DOHH2 (cell line): ENCODE measurements at regions not wholly inside any gene's neighbourhood (a gene's known extent, or its start where the extent isn't known, plus 50 kb on each side); places are given as distances from the start of the nearest gene placed in this dataset.

Source experiments
- H3F3A ChIP-seq: fragments of 200-600 bp; sonication (generic), shearing (Covaris generic); 2 replicates; pipeline ENCODE4 v1.6.0; 2016; ENCODE audit warnings: antibody characterized with exemption, mild to moderate bottlenecking; ENCODE audit not compliant: control insufficient read depth, insufficient read depth
- H3K27ac ChIP-seq: fragments of 200-600 bp; sonication (generic); 2 replicates; pipeline ENCODE4 v1.5.1; 2014; ENCODE audit warnings: low read depth, mild to moderate bottlenecking, low read length, moderate library complexity
- H3K27me3 ChIP-seq: fragments of 200-600 bp; sonication (generic); 2 replicates; pipeline ENCODE4 v1.6.1; 2014; ENCODE audit warnings: mild to moderate bottlenecking, low read length, mixed read lengths; ENCODE audit not compliant: control insufficient read depth
- H3K36me3 ChIP-seq: fragments of 200-600 bp; sonication (generic); 2 replicates; pipeline ENCODE4 v1.6.1; 2014; ENCODE audit warnings: mild to moderate bottlenecking, low read length, moderate library complexity, mixed read lengths; ENCODE audit not compliant: control insufficient read depth
- H3K4me1 ChIP-seq: fragments of 200-600 bp; sonication (generic); 2 replicates; pipeline ENCODE4 v1.6.1; 2014; ENCODE audit warnings: mild to moderate bottlenecking, low read length, mixed read lengths; ENCODE audit not compliant: control insufficient read depth
- H3K4me2 ChIP-seq: fragments of 200-600 bp; sonication (generic); 2 replicates; pipeline ENCODE4 v1.6.0; 2014; ENCODE audit warnings: mild to moderate bottlenecking, low read length, moderate library complexity
- H3K4me3 ChIP-seq: fragments of 200-600 bp; sonication (generic); 2 replicates; pipeline ENCODE4 v1.5.1; 2014; ENCODE audit warnings: mild to moderate bottlenecking, low read length, mixed read lengths
- H3K79me2 ChIP-seq: fragments of 200-600 bp; sonication (generic); 2 replicates; pipeline ENCODE4 v1.6.1; 2014; ENCODE audit warnings: mild to moderate bottlenecking, low read length, mixed read lengths; ENCODE audit not compliant: control insufficient read depth
- H3K9me2 ChIP-seq: fragments of 200-600 bp; sonication (generic); replicated peaks from 2 replicates; pipeline ENCODE4 v1.6.1; 2014; ENCODE audit warnings: mild to moderate bottlenecking, low read length, mixed read lengths; ENCODE audit not compliant: control insufficient read depth
- H3K9me3 ChIP-seq: fragments of 200-600 bp; sonication (generic); 2 replicates; pipeline ENCODE4 v1.6.1; 2014; ENCODE audit warnings: antibody characterized with exemption, low read length, mixed read lengths; ENCODE audit not compliant: control insufficient read depth, insufficient read depth
- H4K20me1 ChIP-seq: fragments of 200-600 bp; sonication (generic); 2 replicates; pipeline ENCODE4 v1.6.0; 2014; ENCODE audit warnings: low read depth, mild to moderate bottlenecking, antibody characterized with exemption, low read length, moderate library complexity; ENCODE audit not compliant: control insufficient read depth, insufficient read depth
- EZH2phosphoT487 ChIP-seq: fragments of 200-600 bp; sonication (generic); IDR thresholded peaks from 2 replicates; pipeline ENCODE4 v1.6.1; 2017; ENCODE audit warnings: borderline replicate concordance, mild to moderate bottlenecking, antibody characterized with exemption, low read length, moderate library complexity, mixed read lengths
- TF ChIP-seq, protein P1 (sequence below): fragments of 200-600 bp; sonication (generic); IDR thresholded peaks from one replicate; pipeline ENCODE4 v1.5.1; 2014; ENCODE audit warnings: antibody characterized with exemption, mild to moderate bottlenecking, low read depth, low read length; ENCODE audit not compliant: poor library complexity, severe bottlenecking

DNA sequence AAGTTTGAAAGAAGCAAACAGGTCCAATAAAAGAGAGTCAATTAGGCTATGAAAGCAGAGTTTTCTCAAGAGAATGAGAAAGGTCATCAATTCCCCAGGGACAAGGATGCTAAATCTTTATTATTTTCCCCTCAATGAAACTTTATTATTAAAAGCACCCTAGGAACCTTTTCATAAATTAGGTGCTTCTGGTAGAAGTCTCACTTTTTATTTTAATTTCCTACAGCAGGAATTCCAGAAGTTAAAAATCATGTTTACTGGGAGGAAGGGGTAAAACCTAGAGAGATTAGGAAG is 223.2 kb upstream of the SOX5 start:
- H3K4me3 ChIP-seq, result no peak overlapping the region
- H4K20me1 ChIP-seq, result no peaks in the 10 kb centered on the region
- no peaks in the 10 kb centered on the region for H3K9me3 ChIP-seq
- no peaks in the 10 kb centered on the region for H3K27me3 ChIP-seq
- no peaks in the 10 kb centered on the region for H3K9me2 ChIP-seq
- no peaks in the 10 kb centered on the region for H3F3A ChIP-seq
- TF ChIP-seq, protein P1, sequence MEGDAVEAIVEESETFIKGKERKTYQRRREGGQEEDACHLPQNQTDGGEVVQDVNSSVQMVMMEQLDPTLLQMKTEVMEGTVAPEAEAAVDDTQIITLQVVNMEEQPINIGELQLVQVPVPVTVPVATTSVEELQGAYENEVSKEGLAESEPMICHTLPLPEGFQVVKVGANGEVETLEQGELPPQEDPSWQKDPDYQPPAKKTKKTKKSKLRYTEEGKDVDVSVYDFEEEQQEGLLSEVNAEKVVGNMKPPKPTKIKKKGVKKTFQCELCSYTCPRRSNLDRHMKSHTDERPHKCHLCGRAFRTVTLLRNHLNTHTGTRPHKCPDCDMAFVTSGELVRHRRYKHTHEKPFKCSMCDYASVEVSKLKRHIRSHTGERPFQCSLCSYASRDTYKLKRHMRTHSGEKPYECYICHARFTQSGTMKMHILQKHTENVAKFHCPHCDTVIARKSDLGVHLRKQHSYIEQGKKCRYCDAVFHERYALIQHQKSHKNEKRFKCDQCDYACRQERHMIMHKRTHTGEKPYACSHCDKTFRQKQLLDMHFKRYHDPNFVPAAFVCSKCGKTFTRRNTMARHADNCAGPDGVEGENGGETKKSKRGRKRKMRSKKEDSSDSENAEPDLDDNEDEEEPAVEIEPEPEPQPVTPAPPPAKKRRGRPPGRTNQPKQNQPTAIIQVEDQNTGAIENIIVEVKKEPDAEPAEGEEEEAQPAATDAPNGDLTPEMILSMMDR, result no peak
- no peak for TF ChIP-seq EZH2phosphoT487
- H3K4me2 ChIP-seq, result no peak overlapping the region
- H3K4me1 ChIP-seq, result no peaks in the 10 kb centered on the region
- no peaks in the 10 kb centered on the region for H3K36me3 ChIP-seq
- H3K79me2 ChIP-seq, result no peaks in the 10 kb centered on the region
- H3K27ac ChIP-seq, result no peak overlapping the region

DNA sequence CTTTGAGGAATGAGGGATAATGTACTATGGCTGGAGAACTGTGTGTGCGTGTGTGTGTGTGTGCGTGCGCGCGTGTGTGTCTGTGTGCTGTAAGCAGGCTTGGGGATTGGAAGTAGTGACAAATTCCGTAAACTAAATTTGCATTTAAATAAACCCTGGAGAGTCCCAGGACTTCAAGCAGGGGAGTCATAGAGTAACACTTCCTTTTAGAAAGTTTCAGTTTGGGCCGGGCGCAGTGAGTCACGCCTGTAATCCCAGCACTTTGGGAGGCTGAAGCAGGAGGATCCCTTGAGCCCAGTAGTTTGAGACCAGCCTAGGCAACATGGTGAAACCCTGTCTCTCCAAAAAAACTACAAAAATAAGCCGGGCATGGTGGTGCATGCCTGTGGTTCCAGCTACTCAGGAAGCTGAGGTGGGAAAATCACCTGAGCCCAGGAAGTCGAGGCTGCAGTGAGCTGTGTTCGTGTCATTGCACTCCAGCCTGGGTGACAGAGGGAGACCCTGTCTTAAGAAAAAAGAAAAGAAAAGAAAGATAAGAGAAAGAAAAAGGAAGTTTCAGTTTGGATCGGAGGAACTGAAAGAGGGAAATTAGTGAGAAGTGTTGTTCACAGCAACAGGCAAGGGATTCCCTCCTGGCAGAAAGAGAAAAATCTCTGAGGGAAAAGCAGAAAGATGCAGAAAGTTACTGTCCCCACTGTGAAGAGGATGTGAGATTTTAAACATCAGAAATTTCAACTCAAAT is 222.7 kb upstream of the SOX5 start:
- Histone ChIP-seq H3K27ac (no peak overlapping the region), H3K27me3 (no peaks in the 10 kb centered on the region), H4K20me1 (no peaks in the 10 kb centered on the region), H3K9me3 (no peaks in the 10 kb centered on the region), H3K4me3 (no peak overlapping the region), H3K79me2 (no peaks in the 10 kb centered on the region), H3F3A (no peaks in the 10 kb centered on the region), H3K4me2 (no peak overlapping the region), H3K4me1 (no peaks in the 10 kb centered on the region), H3K9me2 (no peaks in the 10 kb centered on the region), H3K36me3 (no peaks in the 10 kb centered on the region)
- no peak for TF ChIP-seq EZH2phosphoT487
- TF ChIP-seq, protein P1, result no peak

DNA sequence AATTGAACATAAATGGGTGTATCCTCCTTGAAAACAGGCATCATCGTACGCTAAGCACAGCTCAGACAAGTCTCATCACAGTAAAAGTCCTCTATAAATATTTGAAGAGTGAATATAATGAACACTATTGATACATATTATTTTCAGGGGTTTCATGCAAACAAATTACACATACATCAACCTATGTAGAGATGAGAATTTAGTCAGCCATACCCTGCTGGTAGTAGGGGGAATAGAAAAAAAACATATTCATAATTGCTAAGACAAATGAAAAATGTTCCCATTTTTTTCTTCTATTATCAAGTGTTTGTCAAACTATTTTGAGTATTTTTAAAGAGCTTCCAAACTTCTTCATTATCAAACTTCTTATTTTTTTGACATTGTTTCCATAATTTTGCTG is 205.6 kb upstream of the SOX5 start:
- Histone ChIP-seq H3K4me3 (no peak overlapping the region), H3K4me2 (no peak overlapping the region), H3K9me2 (no peaks in the 10 kb centered on the region), H3F3A (no peaks in the 10 kb centered on the region), H3K4me1 (no peaks in the 10 kb centered on the region), H3K27ac (no peak overlapping the region), H3K36me3 (no peaks in the 10 kb centered on the region), H3K9me3 (no peaks in the 10 kb centered on the region), H3K79me2 (no peaks in the 10 kb centered on the region), H3K27me3 (no peaks in the 10 kb centered on the region), H4K20me1 (no peaks in the 10 kb centered on the region)
- TF ChIP-seq, protein P1, result no peak
- no peak for TF ChIP-seq EZH2phosphoT487
